Parathyroid adenoma (tissue), 2 donors: ENCODE measurements at regions not wholly inside any gene's neighbourhood (a gene's known extent, or its start where the extent isn't known, plus 50 kb on each side); places are given as distances from the start of the nearest gene placed in this dataset.

Source experiments
- H2AFZ ChIP-seq: fragments of 300-600 bp; sonication (generic); one replicate; pipeline ENCODE4 v1.7.0; 2017; ENCODE audit warnings: antibody characterized with exemption, mild to moderate bottlenecking
- H3K27ac ChIP-seq: fragments of 300-600 bp; sonication (generic); one replicate; pipeline ENCODE4 v1.7.0; 2017
- H3K27me3 ChIP-seq: fragments of 300-600 bp; sonication (generic); one replicate; pipeline ENCODE4 v1.7.0; 2017; ENCODE audit warnings: low read length; ENCODE audit not compliant: control insufficient read depth, insufficient read depth
- H3K36me3 ChIP-seq: fragments of 300-600 bp; sonication (generic); one replicate; pipeline ENCODE4 v1.7.0; 2017; ENCODE audit warnings: low read length; ENCODE audit not compliant: control insufficient read depth, insufficient read depth
- H3K4me1 ChIP-seq: fragments of 300-600 bp; sonication (generic); one replicate; pipeline ENCODE4 v1.7.0; 2017; ENCODE audit warnings: control low read depth
- H3K4me2 ChIP-seq: fragments of 300-600 bp; sonication (generic); one replicate; pipeline ENCODE4 v1.7.0; 2017; ENCODE audit warnings: low read length
- H3K4me3 ChIP-seq: fragments of 300-600 bp; sonication (generic); one replicate; pipeline ENCODE4 v1.7.0; 2017; ENCODE audit warnings: low read depth, low read length
- H3K79me2 ChIP-seq: fragments of 300-600 bp; sonication (generic); one replicate; pipeline ENCODE4 v1.7.0; 2017; ENCODE audit warnings: control low read depth
- H3K9ac ChIP-seq: fragments of 300-600 bp; sonication (generic); one replicate; pipeline ENCODE4 v1.7.0; 2017; ENCODE audit warnings: mild to moderate bottlenecking
- H3K9me3 ChIP-seq: fragments of 300-600 bp; sonication (generic); one replicate; pipeline ENCODE4 v1.7.0; 2017; ENCODE audit warnings: low read length; ENCODE audit not compliant: control insufficient read depth
- TF ChIP-seq, protein P1 (sequence below): fragments of 300-600 bp; sonication (generic); IDR thresholded peaks from one replicate; pipeline ENCODE4 v1.7.0; 2017; ENCODE audit warnings: antibody characterized with exemption, mild to moderate bottlenecking
- donor health status: primary hyperparathyroidism.

DNA sequence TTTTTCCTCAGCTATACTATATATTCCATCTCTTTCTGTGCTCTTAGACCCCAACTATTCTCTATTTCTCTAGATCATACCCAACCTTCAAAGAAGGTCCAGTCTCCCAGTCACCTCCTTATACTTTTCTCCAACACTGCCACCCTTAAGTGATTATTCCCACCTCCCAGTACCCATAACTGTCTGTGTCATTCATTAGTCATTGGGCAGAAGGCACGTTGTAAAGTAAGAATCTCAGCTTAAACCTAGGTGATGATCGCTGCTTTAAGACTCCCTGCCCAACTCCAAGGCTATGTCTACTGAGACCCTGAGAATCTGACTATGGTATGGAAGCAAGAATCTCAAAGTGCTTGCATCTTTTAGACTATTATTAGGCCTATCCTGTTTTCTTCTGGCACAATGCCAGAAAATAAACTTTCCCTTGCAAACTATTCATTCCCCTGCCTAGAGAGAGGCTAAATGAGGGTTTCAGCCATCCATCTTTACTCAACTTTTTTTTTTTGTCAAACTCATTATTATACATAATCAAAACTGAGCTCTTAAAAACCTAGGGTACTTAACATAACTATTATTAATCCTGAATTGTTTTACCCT is 174.3 kb upstream of the DPT start:
- no peak overlapping the region for H3K4me2 ChIP-seq
- no peak overlapping the region for H3K9ac ChIP-seq
- H3K36me3 ChIP-seq: no peaks in the 10 kb centered on the region
- H3K4me1 ChIP-seq: no peaks in the 10 kb centered on the region
- TF ChIP-seq, protein P1, sequence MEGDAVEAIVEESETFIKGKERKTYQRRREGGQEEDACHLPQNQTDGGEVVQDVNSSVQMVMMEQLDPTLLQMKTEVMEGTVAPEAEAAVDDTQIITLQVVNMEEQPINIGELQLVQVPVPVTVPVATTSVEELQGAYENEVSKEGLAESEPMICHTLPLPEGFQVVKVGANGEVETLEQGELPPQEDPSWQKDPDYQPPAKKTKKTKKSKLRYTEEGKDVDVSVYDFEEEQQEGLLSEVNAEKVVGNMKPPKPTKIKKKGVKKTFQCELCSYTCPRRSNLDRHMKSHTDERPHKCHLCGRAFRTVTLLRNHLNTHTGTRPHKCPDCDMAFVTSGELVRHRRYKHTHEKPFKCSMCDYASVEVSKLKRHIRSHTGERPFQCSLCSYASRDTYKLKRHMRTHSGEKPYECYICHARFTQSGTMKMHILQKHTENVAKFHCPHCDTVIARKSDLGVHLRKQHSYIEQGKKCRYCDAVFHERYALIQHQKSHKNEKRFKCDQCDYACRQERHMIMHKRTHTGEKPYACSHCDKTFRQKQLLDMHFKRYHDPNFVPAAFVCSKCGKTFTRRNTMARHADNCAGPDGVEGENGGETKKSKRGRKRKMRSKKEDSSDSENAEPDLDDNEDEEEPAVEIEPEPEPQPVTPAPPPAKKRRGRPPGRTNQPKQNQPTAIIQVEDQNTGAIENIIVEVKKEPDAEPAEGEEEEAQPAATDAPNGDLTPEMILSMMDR: no peak
- no peaks in the 10 kb centered on the region for H3K79me2 ChIP-seq
- H3K27me3 ChIP-seq: no peaks in the 10 kb centered on the region
- H3K4me3 ChIP-seq: no peak overlapping the region
- H3K27ac ChIP-seq: no peak overlapping the region
- no peaks in the 10 kb centered on the region for H3K9me3 ChIP-seq
- no peak overlapping the region for H2AFZ ChIP-seq

DNA sequence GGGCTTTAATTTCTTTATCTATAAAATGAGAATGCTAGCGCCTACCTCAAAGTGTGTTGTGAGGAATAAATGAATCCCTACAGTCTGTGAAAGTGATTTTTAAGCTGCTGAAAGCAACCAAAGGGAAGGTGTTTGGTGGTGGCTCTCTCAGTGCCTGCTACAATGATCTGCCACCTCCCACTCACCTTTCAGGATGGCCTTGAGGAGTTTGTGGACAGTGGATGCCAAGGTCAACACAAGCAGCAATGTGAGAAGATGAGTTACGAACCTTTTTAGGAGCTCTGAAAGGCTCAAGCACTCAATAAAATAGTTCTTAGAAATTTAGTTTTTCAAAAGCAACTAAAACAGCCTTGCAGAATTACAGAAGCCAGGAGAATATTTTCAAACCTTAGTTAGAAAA is 176.6 kb upstream of the DPT start:
- H3K4me2 ChIP-seq: no peak overlapping the region
- no peak overlapping the region for H3K27ac ChIP-seq

DNA sequence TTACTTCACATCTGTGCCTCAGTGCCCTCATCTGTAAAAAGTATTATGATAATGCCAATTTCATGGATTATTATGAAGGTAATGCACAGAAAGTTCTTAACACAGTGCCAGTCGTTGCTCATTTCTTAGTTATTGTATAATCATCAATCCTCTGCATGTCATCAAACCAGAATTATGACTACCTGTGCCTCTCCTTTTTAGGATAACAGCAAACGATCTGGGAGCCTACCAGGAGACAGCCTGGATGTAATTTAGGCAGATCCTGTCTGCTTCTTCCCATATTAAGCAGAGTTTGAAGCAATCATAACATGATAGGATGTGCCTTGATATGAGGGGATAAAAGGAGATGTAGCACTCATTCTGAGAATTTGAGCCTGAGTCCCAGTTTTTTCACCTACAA is 177.4 kb upstream of the DPT start:
- Histone ChIP-seq H3K27me3 (no peaks in the 10 kb centered on the region), H3K9me3 (no peaks in the 10 kb centered on the region), H3K9ac (no peak overlapping the region), H3K27ac (no peak overlapping the region), H3K4me3 (no peak overlapping the region), H3K36me3 (no peaks in the 10 kb centered on the region), H2AFZ (no peak overlapping the region), H3K4me1 (no peaks in the 10 kb centered on the region), H3K79me2 (no peaks in the 10 kb centered on the region), H3K4me2 (no peak overlapping the region)
- TF ChIP-seq, protein P1: no peak

More for the DNA sequence above, 176.6 kb upstream of the DPT start:
- Histone ChIP-seq H3K27me3 (no peaks in the 10 kb centered on the region), H3K4me1 (no peaks in the 10 kb centered on the region), H3K79me2 (no peaks in the 10 kb centered on the region), H3K9me3 (no peaks in the 10 kb centered on the region), H3K4me3 (no peak overlapping the region), H3K36me3 (no peaks in the 10 kb centered on the region), H2AFZ (no peak overlapping the region), H3K9ac (no peak overlapping the region)
- TF ChIP-seq, protein P1: no peak

DNA sequence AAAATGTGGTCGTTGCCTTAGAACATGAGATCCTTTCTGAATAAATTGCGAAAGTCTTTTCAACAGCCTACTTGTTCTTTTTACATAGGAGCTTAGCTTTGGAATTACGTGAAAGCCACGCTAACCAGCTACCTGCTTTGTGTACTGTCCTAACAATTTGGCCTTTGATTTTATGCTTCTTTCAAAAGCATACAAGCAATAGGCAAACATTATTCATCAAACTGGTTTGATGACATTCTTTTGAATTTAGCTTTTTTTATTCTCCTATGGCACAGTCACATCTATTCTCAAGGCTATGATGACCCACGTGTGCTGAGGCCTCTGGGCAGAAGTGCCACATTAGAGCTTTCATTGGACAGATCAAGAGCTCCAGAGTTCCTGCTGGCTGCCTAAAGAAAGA is 178.0 kb upstream of the DPT start:
- no peak overlapping the region for H3K27ac ChIP-seq
- H3K27me3 ChIP-seq: no peaks in the 10 kb centered on the region
- no peak overlapping the region for H2AFZ ChIP-seq
- H3K4me2 ChIP-seq: no peak overlapping the region
- H3K4me3 ChIP-seq: no peak overlapping the region
- no peaks in the 10 kb centered on the region for H3K4me1 ChIP-seq
- TF ChIP-seq, protein P1: no peak
- no peaks in the 10 kb centered on the region for H3K9me3 ChIP-seq
- H3K79me2 ChIP-seq: no peaks in the 10 kb centered on the region
- no peak overlapping the region for H3K9ac ChIP-seq
- H3K36me3 ChIP-seq: no peaks in the 10 kb centered on the region

DNA sequence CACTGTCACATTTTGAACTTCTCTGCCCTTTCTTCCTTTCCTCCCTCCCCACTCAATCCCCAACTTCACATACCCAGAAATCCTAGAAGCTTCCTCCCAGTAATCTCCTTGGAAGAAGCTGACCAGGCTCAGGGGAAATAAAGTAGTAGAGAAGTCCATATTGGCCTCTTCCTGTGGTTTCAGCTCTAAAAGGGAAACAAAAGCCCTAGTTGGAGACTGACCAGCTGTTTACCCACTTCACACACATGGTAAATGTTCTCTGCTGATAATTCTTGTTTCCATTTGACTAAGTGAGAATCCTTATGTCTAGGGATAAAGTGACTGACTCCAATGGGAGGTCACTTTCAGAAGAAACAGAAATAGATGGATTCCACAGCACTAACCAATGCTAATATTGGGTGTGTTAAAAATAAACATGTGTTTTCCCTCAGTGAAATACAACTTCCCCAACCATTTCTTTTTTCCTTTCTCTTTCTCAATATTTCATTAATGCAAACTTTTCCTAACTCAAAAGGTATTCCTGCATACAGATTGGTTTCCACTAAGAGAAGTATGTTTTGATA is 178.9 kb upstream of the DPT start:
- no peak overlapping the region for H3K27ac ChIP-seq
- no peaks in the 10 kb centered on the region for H3K27me3 ChIP-seq
- no peaks in the 10 kb centered on the region for H3K36me3 ChIP-seq
- H3K9ac ChIP-seq: no peak overlapping the region
- H3K9me3 ChIP-seq: no peaks in the 10 kb centered on the region
- TF ChIP-seq, protein P1: no peak
- no peaks in the 10 kb centered on the region for H3K4me1 ChIP-seq
- no peaks in the 10 kb centered on the region for H3K79me2 ChIP-seq
- H2AFZ ChIP-seq: no peak overlapping the region
- no peak overlapping the region for H3K4me3 ChIP-seq
- H3K4me2 ChIP-seq: no peak overlapping the region
